SU-DHL-6 (cell line): ENCODE measurements at regions not wholly inside any gene's neighbourhood (a gene's known extent, or its start where the extent isn't known, plus 50 kb on each side); places are given as distances from the start of the nearest gene placed in this dataset.

Source experiments
- H2AFZ ChIP-seq: fragments of 200-600 bp; sonication (generic); 2 replicates; pipeline ENCODE4 v1.6.1; 2014; ENCODE audit warnings: low read depth, mild to moderate bottlenecking, moderate library complexity, mixed read lengths, antibody characterized with exemption, low read length; ENCODE audit not compliant: severe bottlenecking
- H3F3A ChIP-seq: fragments of 200-600 bp; shearing (Covaris generic); 2 replicates; pipeline ENCODE4 v1.6.0; 2016; ENCODE audit warnings: antibody characterized with exemption, mild to moderate bottlenecking; ENCODE audit not compliant: insufficient read depth
- H3K27ac ChIP-seq: fragments of 200-600 bp; sonication (generic); 2 replicates; pipeline ENCODE4 v1.5.1; 2016; ENCODE audit warnings: low read depth, mild to moderate bottlenecking, low read length, moderate library complexity, mixed read lengths
- H3K27me3 ChIP-seq: fragments of 200-600 bp; sonication (generic), shearing (Covaris generic); 2 replicates; pipeline ENCODE4 v1.6.0; 2014; ENCODE audit warnings: mild to moderate bottlenecking, low read length
- H3K36me3 ChIP-seq: fragments of 200-600 bp; sonication (generic); 2 replicates; pipeline ENCODE4 v1.6.1; 2014; ENCODE audit warnings: mild to moderate bottlenecking, low read length, mixed read lengths
- H3K4me2 ChIP-seq: fragments of 300-600, 200-600 bp; shearing (Covaris generic), sonication (generic); 2 replicates; pipeline ENCODE4 v1.6.0; 2014; ENCODE audit warnings: low read length, low read depth, mild to moderate bottlenecking; ENCODE audit not compliant: poor library complexity, severe bottlenecking
- H3K4me3 ChIP-seq: fragments of 200-600 bp; sonication (generic); 2 replicates; pipeline ENCODE4 v1.5.1; 2014; ENCODE audit warnings: antibody characterized with exemption, low read length, mild to moderate bottlenecking, mixed read lengths; ENCODE audit not compliant: insufficient read depth, poor library complexity, severe bottlenecking
- H3K79me2 ChIP-seq: fragments of 200-600 bp; sonication (generic); 2 replicates; pipeline ENCODE4 v1.6.1; 2014; ENCODE audit warnings: mild to moderate bottlenecking, low read length, moderate library complexity; ENCODE audit not compliant: insufficient read depth
- H3K9ac ChIP-seq: fragments of 200-600 bp; sonication (generic); 2 replicates; pipeline ENCODE4 v1.7.0; 2014; ENCODE audit warnings: mild to moderate bottlenecking, low read length
- H3K9me2 ChIP-seq: fragments of 200-600 bp; sonication (generic); replicated peaks from 2 replicates; pipeline ENCODE4 v1.6.1; 2014; ENCODE audit warnings: low read length; ENCODE audit not compliant: insufficient read depth
- H3K9me3 ChIP-seq: fragments of 200-600 bp; sonication (generic); 2 replicates; pipeline ENCODE4 v1.6.1; 2014; ENCODE audit warnings: low read length, mixed read lengths; ENCODE audit not compliant: insufficient read depth
- H4K20me1 ChIP-seq: fragments of 200-600 bp; sonication (generic); 2 replicates; pipeline ENCODE4 v1.6.1; 2014; ENCODE audit warnings: low read depth, mild to moderate bottlenecking, antibody characterized with exemption, low read length, moderate library complexity, mixed read lengths
- CTCF ChIP-seq: fragments of 200-600 bp; sonication (generic); IDR thresholded peaks from one replicate; pipeline ENCODE4 v1.5.1; 2017; ENCODE audit warnings: antibody characterized with exemption, mild to moderate bottlenecking, low read length, moderate library complexity; ENCODE audit not compliant: insufficient read depth, poor library complexity, severe bottlenecking
- EZH2phosphoT487 ChIP-seq: fragments of 200-600 bp; sonication (generic), shearing (Covaris generic); conservative IDR thresholded peaks from 2 replicates; pipeline ENCODE4 v1.6.1; 2018; ENCODE audit warnings: mild to moderate bottlenecking, antibody characterized with exemption, low read length, moderate library complexity, mixed read lengths

- no peak overlapping the region for H2AFZ ChIP-seq
Measured at GRCh38 chr20:23235173-23236027, 115.2 kb upstream of the NXT1 start.

GRCh38 chr20:23234311-23235078, 116.1 kb upstream of the NXT1 start:
- H3K27me3 ChIP-seq = no peaks in the 10 kb centered on the region
- H3K9me2 ChIP-seq = no peaks in the 10 kb centered on the region
- H4K20me1 ChIP-seq = no peaks in the 10 kb centered on the region
- no peak overlapping the region for H3K4me3 ChIP-seq
- H3K4me2 ChIP-seq = no peak overlapping the region
- no peak overlapping the region for H3K9ac ChIP-seq
- no peaks in the 10 kb centered on the region for H3F3A ChIP-seq
- no peak for TF ChIP-seq EZH2phosphoT487
- TF ChIP-seq CTCF = no peak
- no peaks in the 10 kb centered on the region for H3K9me3 ChIP-seq
- no peaks in the 10 kb centered on the region for H3K36me3 ChIP-seq
- no peak overlapping the region for H2AFZ ChIP-seq
- H3K27ac ChIP-seq = no peak overlapping the region
- no peaks in the 10 kb centered on the region for H3K79me2 ChIP-seq

More at GRCh38 chr20:23235173-23236027, 115.2 kb upstream of the NXT1 start:
- no peaks in the 10 kb centered on the region for H3K36me3 ChIP-seq
- H3F3A ChIP-seq = no peaks in the 10 kb centered on the region
- H3K9ac ChIP-seq = no peak overlapping the region
- no peaks in the 10 kb centered on the region for H3K27me3 ChIP-seq
- H3K9me2 ChIP-seq = no peaks in the 10 kb centered on the region
- no peaks in the 10 kb centered on the region for H3K79me2 ChIP-seq
- no peak overlapping the region for H3K4me2 ChIP-seq
- no peak overlapping the region for H3K27ac ChIP-seq
- no peak overlapping the region for H3K4me3 ChIP-seq
- no peaks in the 10 kb centered on the region for H4K20me1 ChIP-seq
- H3K9me3 ChIP-seq = no peaks in the 10 kb centered on the region
- no peak for TF ChIP-seq EZH2phosphoT487
- TF ChIP-seq CTCF = peak; percentile 81

- Histone ChIP-seq H2AFZ (no peak overlapping the region), H3K4me3 (no peak overlapping the region), H3K9me3 (no peaks in the 10 kb centered on the region), H3F3A (no peaks in the 10 kb centered on the region), H3K27ac (no peak overlapping the region), H3K36me3 (no peaks in the 10 kb centered on the region), H3K9ac (no peak overlapping the region), H3K9me2 (no peaks in the 10 kb centered on the region), H3K79me2 (no peaks in the 10 kb centered on the region), H3K27me3 (no peaks in the 10 kb centered on the region), H3K4me2 (no peak overlapping the region), H4K20me1 (no peaks in the 10 kb centered on the region)
- TF ChIP-seq CTCF (no peak), EZH2phosphoT487 (no peak)
Measured at GRCh38 chr20:23233341-23233740, 117.2 kb upstream of the NXT1 start.
